ENCODE measurements at regions not wholly inside any gene's neighbourhood (a gene's known extent, or its start where the extent isn't known, plus 50 kb on each side); places are given as distances from the start of the nearest gene placed in this dataset.

- no peak for DNase-seq
These were observed 318.7 kb downstream of the TMEM161B start for GRCh38 chr5:87949676-87950631.

DNA sequence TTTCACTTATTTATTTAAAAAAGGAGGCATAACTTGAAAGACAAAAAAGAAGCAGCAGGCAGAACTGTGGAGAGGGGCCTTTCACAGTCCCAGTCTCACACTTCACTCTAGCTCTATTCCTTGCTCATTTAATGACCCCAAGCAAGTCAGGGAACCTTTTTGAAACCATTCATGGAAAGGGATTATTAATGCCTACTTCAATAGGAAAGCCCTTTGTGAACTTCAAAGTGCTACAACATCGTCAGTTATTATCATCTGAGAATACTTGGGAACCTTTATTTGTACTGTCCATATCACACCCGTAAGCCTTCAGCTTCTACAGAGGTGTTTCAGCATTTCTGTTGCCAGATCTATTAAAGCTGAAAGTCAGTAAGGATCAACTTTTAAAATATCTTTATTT is 320.2 kb downstream of the TMEM161B start:
- DNase-seq, result no peak

GRCh38 chr5:87946271-87946670 is 322.4 kb downstream of the TMEM161B start:
- no peak for DNase-seq

GRCh38 chr5:87945286-87945650 is 323.4 kb downstream of the TMEM161B start:
- no peak for DNase-seq

- no peak for DNase-seq
These were observed 323.9 kb downstream of the TMEM161B start for GRCh38 chr5:87944553-87945285.

DNA sequence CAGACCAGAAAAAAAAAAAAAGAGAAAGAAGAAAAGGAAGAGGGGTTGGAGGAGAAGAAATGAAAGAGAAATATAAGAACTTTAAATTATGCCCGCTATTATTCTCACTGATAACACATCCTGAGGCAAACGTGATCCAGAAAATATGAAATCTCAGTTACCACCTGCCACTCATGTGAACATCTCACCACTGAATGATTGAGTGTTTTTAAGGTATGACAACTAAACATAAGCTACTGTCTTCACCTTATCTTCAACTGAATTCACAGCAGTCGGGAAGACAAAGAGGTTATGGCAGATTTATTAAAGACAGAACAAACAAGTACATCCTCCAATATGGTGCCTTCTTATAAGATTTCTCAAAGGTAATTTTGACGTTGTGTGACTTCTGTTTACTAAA is 327.9 kb downstream of the TMEM161B start:
- DNase-seq, result no peak

- no peak for DNase-seq
These were observed 332.0 kb downstream of the TMEM161B start for GRCh38 chr5:87936667-87937066.

- DNase-seq, result no peak
These were observed 344.2 kb downstream of the TMEM161B start for GRCh38 chr5:87924436-87924835.

- no peak for DNase-seq
These were observed 352.3 kb downstream of the TMEM161B start for GRCh38 chr5:87916320-87916719.

GRCh38 chr5:87912419-87912818 is 356.2 kb downstream of the TMEM161B start:
- DNase-seq, result no peak

GRCh38 chr5:87909382-87909781 is 359.3 kb downstream of the TMEM161B start:
- DNase-seq, result no peak

DNA sequence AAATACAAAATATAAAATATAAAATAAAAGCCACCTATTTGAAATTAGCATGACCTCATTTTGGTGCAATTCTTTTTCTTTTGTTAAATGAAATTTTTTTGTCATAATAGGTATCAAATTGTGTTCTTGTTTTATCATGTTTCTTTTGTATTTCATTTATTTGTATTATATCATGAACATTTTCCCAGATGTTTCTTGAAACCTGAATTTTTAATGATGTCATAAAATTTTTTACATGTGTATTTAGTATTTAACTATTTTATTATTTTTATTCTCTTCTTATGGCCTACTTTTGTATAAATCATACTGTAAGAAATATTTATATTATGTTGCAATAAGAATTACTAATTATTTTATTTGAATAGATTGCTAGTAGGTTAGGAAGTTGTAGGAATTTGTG is 361.7 kb downstream of the TMEM161B start:
- DNase-seq, result no peak

GRCh38 chr5:87900419-87900818 is 368.2 kb downstream of the TMEM161B start:
- no peak for DNase-seq

DNA sequence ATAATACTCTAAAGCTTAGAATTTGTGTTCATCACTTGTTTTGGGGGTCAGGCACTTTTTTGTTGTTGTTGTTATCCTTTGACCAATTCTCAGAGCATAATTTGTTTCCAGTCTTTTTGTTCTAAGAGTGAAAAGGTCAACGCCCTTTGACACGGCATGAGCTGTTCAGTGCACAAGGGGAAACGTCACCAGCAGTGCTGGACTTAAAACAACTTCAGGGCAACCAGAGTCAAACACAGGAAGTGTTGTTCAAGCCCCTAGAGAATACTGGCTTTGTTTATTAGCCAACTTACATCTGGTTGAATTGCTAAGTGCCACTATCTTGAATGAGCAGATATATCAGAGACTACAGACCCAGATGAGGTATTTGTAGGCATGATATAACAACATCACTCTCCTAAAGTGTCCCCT is 368.9 kb downstream of the TMEM161B start:
- DNase-seq, result no peak

DNA sequence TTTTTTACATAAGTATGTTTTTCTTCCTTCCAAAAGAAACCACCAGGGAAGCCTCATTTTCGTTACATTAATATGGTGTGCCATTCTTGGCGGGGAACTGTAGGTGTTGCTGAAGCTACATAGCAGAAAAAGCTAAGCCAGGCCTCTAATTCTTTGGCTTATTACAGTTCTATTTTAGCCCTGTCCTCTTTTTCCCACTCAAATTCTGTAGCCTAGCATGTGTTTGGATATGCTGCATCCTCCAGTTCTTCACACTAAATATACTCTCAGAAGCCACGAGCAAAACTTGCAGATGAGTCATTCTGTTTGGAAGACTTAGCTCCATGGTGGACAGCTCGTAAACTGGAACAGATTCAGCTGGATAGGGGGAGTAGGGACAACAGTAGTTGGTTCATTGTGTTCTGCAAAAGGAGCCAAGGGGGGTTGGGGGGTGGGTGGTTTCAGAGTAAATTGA is 369.4 kb downstream of the TMEM161B start:
- no peak for DNase-seq

DNA sequence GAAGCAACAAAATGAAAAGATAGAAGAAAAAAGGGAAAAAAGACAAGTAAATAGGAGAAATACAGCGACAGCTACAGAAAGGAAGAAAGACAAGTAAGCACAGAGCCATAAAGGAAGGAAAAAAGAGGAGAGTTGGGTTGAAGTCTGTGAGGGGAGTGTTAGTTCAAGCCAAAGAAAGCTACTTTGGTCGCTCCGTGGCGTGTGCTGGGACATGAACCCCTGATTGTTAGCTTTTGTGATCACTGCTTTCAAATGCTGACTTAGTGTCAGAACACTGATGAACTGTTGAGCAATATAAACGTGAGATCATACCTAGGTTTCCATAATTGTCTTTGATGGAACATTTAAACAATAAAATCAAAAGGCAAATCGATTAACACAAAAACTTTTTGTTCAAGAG is 370.1 kb downstream of the TMEM161B start:
- DNase-seq, result no peak

DNA sequence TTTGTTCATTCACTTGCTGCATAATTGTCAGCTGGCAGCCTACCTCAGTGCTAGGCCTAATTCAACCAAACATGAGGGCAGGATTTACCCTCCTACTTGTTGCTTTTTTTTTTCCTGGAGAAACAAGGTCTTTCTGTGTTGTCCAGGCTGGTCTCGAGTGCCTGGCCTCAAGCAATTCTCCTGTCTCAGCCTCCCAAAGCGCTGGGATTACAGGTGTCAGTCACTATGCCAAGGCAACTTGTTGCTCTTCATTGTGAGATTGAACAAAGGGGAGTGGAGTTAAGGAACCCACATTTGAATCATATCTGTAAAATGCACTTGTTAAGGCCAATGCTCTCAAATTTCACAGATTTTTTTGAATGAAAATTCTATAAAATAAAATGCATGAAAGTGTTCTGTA is 380.5 kb downstream of the TMEM161B start:
- no peak for DNase-seq

- DNase-seq, result no peak
These were observed 381.4 kb downstream of the TMEM161B start for GRCh38 chr5:87887247-87887646.

DNA sequence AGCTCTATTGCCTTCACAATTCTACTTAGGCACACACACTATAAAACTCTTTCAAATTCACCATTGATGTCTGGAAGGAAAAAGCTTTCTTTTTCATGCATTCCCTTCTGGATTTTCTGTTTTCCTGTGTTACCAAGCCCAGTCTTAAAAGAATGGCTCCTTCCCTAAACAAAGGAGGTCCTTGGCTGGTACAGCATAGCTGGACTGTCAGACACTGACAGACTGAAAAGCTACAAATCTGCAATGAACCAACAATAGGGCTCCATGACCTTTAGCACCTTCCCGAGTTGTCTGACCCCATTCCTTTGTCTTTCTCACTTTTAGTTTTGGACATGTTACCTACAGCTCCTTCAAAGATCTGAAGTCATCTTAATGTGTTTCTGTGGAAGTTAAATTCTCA is 382.5 kb downstream of the TMEM161B start:
- DNase-seq, result no peak

DNA sequence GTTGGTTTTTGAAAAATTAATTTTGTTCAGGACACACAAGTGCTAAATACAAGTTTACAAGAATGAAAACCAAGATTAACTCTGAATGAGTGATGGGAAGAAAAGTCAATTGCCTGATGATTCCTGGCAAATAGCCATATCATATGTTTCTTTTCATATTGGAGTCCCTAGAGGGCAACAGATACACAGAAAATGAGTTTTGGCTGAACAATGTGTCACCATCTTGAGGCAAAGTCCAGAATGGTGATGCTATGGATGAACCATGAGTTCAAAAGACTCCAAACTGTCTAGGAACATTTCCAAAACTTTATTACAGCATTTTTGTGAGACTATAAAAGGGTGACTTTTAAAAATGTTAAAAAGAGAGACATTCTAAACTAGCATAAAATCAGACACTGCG is 382.9 kb downstream of the TMEM161B start:
- DNase-seq, result no peak

GRCh38 chr5:87877495-87877894 is 391.1 kb downstream of the TMEM161B start:
- DNase-seq, result no peak

- DNase-seq, result no peak
These were observed 391.6 kb downstream of the TMEM161B start for GRCh38 chr5:87877023-87877422.

DNA sequence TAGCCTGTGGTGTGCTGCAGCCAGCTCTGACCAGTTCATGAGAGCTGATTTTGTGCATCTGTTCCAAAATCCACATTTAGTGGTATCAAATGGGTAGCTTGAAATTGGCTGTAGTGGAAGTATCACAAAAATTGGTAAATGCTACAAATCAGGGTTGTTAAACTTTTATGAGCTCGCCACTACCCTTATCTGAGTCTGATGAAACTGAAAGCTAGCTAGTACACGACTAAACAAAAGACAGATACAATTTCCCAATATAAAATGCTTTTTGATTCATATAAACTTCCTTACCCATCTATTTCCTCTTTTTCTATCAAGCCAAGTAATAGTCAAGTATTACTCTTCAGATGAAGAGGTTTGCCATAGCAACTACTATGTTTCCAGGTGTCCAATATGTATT is 392.0 kb downstream of the TMEM161B start:
- DNase-seq, result no peak

GRCh38 chr5:87872986-87873385 is 395.7 kb downstream of the TMEM161B start:
- DNase-seq, result no peak

All from kidney glomerular epithelial cell (primary cell).